Anterior cingulate cortex (tissue), 58 donors: ENCODE measurements at regions not wholly inside any gene's neighbourhood (a gene's known extent, or its start where the extent isn't known, plus 50 kb on each side); places are given as distances from the start of the nearest gene placed in this dataset.

ENCODE experiments used
- DNase-seq, 58 donors: peaks; one replicate each; lab custom pipeline; 2025; lab: John Stamatoyannopoulos, UW

DNA sequence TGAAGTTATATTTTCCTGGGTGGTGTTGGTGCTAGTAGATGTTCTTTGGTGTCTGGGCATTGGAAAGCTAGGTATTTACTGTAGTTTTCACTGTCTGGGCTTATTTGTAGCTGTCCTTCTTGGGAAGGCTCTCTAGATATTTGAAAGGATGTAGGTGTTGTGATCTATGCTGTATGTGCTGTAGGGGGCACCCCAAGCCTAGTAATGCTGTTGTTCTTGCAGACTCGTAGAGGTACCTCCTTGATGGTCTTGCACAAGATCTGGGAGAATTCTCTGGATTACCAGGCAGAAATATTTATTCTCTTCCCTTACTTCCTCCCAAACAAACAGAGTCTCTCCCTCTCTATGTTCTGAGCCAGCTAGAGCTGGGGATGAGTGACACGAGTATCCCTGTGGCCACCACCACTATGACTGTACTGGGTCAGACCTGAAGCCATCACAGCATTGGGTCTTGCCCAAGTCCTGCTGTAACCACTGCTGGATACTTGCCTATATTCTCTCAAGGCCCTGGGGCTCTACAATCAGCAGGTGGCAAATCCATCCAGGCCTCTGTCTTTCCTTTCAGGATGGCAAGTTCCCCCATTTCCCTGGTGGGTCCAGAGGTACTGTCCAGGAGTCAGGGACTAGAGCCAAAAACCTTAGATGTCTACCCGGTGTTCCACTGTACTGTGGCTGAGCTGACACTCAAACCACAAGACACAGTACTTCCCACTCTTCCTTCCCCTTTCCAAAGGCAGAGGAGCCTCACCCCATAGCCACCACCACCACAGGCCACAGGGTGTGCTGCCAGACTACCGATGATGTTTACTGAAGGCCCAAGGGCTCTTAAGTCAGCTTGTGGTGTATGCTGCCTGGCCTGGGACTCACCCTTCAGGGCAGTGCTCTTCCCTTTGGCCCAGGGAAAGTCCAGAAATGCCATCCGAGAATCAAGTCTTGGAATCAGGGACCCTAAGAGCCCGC lies 195.2 kb upstream of the DPPA4 start:
- peak in 18 of 58 donors; percentile 1 to 41 (median 13) for DNase-seq

DNA sequence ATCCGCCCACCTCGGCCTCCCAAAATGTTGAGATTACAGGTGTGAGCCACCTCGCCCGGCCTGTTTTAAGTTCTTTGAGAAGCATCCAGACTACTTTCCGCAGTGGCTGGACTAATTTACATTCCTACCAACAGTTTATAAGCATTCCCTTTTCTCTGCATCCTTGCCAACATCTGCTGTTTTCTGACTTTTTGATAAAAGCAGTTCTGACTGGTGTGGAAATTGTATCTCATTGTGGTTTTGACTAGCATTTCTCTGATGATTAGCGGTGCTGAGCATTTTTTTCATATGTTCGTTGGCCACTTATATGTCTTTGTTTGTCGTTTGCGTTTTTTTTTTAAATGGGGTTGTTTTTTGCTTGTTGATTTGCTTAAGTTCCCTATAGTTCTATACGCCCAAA lies 208.4 kb upstream of the DPPA4 start:
- peak in 1 of 58 donors; percentile 17 for DNase-seq

DNA sequence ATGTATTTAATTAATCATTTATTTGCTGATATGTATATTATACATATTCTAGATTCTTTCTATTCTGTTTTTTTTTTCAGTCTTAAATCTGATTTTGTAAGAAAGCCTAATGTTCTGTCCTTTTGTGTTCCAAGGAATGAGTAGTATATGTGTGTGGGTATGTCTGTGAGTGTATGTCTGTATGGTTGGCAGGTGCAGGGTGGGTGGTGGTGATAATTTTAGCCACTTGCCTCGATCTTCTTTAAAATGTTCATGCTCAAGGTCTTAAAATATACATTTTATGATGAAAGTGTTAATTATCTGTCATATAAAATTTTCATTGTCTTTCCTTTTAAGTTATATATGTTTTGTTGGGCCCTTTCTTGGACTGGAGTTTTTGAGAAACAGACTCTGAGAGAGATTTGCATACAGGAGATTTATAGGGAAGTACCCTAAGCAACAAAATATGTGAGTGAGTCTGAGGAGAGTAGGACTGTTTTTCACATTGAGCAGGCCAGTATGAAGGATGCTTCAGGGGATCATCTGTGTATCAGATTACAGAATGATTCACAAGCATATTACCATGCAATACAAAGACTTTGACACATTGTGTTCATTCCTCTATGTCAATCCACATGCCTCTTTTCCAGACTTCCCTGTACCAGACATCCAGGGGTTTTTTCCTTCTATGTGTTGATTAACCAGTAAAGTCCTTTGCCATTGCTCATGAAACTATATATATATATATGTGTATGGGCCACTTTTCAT lies 211.0 kb upstream of the DPPA4 start:
- peak in 11 of 58 donors; percentile 3 to 27 (median 10) for DNase-seq

DNA sequence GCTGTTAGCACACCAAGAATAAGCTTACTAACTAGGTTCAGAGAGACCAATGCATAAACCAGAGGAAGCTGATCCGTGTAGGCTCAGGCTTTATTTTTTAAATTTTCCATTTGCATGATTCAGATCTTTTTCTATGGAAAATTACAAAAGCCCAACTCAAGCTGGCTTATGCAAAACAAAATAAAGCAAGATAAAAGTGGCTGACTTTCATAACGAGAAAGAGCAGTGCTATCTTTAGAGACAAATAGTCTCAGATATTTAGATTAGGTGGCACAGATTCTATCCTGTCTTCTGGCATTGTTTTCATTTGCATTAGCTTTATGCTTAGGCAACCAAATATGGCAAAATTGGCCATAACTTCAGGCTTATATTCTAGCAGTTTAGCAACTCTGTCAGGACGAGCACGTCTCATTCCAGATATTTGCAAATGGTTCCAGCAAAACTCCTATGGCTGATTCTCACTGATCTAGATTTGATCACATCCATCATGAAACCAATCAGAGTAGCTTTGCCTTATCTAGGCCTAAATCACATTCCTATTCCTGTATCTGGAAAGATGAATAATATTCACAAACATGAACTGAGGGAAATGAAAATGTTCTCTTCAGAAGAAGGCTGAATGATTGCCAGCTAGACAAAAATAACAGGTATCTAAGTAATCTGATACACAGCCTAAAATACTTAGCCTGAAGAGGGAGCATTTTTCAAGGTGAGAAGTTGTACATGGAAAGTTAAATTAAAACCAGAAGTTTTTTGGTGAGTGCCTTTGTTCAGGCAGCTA lies 216.4 kb upstream of the DPPA4 start:
- DNase-seq: peak in 2 of 58 donors; percentile 15 to 44

DNA sequence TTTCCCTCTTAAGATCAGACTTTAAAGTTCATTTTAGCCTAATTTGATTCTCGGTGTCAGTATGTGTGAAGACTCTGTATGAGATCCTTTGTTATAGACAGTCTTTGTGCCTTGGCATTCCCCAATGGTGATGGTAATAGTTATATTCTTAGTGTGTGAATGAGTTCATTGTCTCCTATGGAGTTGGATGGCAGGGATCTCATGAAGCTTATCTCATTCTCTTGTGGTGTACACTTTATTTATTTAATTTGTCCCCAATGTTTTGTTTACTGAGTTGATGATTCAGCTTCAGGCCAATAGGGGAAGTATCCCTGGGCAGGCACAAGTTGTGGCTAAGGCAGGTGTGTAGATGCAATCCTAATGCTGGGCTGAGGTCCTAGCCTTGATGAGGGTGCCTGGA lies 222.0 kb upstream of the DPPA4 start:
- peak in 1 of 58 donors; percentile 49 for DNase-seq

DNA sequence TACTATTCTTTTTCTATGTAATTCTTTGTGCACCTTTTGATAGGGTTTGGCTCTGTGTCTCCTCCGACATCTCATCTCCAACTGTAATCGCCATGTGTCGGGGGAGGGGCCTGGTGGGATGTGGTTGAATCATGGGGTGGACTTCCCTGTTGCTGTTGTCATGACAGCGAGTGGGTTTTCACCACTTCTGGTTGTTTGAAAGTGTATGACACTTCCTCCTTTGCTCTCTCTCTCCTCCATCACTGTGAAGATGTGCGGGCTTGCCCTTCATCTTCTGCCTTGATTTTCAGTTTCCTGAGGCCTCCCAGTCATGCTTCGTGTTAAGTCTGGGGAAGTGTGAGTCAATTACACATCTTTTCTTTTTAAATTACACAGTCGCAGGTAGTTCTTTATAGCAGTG lies 225.8 kb upstream of the DPPA4 start:
- no peak for DNase-seq

DNA sequence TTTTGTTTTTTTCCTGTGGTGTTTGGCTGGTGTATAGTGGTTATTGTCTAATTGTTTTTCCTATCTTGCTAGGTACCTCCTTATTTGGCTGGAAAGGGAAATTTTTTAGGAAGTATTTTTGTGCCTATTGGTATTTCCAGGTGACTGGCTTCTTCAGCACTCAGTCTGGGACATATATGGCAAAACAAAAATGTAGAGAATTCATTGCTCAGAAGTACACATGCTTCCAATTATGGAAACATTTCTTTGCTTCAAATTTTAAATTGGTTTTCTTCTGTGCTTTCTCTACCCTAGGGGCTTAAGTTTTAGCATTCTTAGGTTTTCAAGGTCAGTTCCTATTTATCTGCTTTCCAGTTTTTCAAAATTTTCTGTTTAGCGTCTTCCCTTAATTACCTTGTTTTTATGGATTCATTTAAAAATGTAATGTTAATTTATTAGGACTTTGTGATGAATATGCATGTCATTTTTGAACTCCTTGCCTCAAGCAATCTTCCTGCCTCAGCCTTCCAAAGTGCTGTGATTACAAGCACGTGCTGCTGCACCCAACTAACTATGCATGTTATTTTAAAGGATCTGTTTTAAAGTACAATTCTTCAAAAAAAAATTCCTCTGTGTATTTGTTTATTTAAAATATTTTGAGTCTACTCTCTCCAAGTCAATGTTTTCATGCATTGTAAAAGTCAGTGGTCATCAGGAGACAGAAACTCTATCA lies 231.9 kb upstream of the DPPA4 start:
- DNase-seq: no peak

DNA sequence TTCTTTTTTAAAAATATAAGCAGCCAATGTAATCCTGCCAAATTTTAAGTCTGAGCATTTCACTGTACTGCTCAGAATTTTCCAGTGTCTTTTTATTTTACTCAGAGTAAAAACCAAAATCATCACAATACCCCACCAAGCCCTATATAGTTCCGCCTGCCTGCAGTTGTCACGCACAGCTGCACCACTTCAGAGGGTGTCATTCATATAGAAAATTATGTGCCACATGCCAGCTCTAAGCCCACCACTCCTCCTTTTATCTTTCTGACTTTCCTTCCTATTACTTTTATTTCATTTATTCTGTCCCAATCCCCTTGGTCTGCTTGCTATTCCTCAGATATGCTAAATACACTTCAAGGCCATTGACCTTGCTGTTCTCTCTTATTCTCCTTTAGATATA lies 233.1 kb upstream of the DPPA4 start:
- no peak for DNase-seq

DNA sequence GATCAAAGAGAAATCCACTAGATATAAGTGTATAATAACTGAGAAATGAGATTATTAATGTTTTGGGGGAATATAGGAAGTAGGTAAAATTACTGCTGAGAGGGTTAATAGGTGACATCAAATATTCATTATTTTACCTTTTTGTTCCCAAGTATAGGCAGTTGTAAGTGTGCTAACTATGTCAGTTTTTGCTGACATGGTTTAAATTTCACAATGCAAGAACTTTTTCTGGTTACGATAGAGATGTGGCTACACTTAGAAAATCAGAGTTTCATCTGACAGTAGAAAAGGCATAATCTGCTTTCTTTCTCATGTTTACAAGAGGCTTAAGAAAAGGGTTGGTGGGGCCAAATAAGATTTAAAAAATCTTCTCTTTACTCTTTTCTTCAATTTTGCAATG lies 235.0 kb upstream of the DPPA4 start:
- no peak for DNase-seq

DNA sequence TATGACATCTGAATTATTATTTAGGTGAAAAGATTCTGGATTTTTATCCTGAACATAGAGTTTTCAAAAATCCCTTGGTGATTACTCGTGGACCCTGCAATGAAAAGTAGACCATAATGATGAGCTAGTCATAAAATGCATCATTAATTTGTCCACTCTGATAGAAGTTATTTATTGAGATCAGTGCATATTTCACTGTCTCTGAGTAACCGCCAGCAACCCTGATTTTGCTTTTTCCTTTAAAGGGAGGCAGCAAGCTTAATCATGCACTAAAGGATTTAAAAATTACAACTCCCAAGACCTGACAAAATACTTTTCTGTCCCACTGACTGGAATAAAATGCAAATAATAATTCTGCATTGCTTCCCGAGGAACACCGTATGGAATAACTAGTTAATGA lies 259.6 kb upstream of the DPPA4 start:
- DNase-seq: no peak

DNA sequence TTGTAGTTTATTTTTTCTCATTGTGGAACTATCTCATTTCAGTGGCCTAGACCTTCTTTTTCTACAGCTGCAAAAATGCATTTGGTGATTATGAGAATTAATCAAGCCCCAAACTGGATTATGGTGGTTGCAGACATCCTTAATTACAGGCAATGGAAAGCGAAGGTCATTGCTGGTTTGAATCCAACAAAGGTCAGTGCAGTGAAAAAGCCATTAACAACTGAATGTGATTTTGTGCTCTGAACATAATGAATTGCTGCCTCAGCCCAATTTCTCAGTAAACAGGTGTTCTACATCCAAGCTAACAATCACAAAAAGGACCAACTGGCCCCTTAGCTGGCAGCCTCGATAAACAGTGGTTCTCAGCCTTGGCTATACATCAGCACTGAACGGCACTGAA lies 260.1 kb upstream of the DPPA4 start:
- no peak for DNase-seq

DNA sequence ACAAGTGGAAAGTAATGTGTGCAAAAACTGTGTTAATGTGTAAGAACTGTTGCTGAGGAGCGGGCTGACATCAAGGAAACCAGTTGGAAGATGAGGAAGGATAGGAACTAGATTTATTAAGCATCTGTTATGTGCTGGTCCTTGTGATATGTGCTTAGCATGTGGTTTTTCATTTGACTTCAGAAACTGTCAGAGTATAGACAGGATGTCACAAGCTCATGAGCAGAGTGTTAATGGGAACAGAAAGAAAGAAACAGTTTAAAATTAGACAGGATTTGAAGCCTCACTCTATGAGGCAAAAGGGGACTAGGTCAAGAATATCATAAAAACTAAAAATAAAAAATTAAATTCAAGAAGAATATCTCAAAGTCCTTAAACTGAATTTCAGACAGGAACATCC lies 270.6 kb upstream of the DPPA4 start:
- no peak for DNase-seq

DNA sequence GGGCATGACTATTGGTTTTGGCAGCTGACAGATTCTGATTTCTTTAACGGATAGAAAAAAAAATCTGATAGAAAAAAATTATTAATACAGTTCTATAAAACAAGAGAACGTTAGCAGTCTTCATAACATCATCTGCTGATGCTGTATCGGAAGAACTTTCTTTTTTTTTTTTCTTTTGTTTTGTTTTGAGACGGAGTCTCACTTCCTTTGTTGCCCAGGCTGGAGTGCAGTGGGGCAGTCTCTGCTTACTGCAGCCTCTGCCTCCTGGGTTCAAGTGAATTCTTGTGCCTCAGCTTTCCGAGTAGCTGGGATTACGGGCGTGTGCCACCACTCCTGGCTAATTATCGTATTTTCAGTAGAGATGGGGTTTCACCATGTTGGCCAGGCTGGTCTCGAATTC lies 271.2 kb upstream of the DPPA4 start:
- DNase-seq: no peak

DNA sequence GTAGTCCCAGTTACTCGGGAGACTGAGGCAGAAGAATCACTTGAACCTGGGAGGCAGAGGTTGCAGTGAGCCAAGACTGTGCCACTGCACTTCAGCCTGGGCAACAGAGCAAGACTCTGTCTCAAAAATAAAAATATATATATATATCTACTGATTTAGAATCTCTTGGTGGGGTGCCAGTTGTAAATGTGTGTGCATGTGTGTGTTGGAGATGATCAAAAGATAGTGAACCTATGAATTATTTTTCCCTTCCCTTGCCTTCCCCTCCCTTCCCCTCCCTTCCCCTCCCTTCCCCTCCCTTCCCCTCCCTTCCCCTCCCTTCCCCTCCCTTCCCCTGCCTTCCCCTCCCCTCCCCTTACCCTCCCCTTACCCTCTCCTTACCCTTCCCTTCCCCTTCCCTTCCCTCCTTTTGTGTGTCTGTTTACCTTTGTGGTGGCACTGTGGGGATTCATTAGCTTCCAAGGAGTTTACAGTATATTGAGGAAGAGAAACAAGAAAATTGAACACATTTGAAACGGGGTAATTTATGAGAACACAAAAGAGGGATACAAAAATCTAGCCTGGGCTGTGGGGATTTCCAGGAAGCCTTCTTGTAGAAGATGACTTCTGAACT lies 281.5 kb upstream of the DPPA4 start:
- DNase-seq: no peak

DNA sequence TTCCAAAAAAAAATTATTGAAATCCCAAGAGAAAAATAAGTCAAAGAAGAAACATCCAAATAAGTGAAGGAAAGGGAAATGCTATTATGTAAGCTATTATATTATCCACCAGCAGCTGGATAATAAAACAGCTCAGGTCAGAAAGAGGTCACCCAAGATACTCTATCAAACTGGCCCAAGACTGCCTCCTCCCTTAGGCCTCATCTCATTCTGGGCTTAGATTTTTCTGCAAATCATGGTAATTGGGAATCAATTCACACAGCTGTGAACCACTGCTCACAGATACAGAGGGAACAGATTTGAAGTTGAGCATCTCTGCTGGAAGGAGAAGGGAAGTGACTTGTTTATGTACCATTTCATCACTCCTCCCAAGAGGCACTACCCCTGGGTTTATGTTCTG lies 294.6 kb upstream of the DPPA4 start:
- no peak for DNase-seq

DNA sequence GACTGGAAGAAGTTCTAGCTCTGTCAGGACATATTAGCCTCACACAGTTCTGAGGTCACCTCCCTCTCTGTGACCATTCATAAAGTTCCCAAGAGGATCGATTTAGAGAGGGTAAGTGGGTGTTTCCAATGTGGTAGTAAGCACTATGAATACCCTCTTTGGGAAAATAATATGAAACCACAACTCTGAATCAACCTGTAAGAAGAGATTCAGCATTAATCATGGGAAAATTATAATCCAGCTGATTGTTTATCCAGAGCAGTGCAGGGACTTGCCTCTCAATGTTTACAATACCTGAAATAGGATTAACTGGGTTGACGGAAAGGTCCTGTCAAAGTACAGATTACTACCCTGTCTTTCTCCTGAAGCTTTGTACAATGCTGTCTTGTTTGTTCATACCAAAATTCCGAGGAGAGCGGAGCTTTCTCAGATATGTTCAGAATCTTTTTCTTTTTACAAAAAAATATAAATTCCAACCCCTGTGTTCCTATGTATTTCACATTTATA lies 302.9 kb upstream of the DPPA4 start:
- no peak for DNase-seq

DNA sequence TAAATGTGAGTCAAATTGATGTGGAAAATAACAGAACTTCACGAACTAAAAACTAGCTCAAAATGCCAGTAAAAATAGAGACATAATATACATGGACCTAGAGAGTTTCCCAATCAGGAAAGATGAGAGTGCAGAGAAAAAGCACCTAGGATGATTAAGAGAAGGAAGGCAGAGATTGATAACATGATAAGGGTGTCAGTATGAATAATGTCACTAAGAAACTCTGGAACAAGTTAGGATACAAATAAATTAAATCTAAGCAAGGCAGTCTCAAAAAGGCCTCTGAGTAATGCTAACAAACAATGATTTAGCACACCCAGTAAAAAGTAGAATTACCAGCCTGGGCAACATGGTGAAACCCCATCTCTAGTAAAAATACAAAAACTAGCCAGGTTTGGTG lies 304.7 kb upstream of the DPPA4 start:
- no peak for DNase-seq

DNA sequence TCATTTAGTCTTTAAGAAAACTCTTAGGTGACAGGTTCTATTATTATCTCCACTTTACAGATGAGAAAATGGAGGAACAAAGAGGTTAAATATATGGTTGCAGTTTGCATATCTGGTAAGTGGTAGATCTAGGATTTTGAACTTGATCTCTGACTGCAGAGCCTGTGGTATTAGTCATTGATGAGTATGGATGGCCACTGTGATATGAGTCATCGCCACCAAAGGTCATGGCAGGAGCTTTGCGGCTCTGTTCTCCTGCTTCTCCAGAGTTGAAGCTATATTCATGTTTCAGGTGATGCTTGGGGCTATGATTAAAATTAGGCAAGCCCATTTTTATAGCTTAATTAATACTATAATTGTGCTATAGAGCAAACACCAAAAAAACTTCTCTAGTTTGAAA lies 306.2 kb upstream of the DPPA4 start:
- no peak for DNase-seq

DNA sequence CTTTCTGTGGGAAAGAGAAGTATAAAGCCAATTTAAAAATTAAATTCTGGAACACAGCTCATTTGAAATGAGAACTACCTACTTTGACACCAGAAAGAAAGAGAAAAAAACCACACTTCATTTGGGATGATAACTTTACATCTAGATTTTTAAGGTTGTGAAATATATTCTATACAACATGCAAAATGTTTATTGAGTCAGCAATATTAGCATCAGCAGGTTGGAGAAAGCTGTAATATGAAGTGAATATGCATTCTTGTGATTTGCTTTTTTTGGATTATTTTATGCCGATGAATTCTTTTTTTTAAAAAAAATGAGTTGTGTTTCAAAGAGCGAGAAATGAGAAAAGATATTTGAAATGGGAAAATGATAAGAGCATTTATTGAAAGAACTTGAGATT lies 307.0 kb upstream of the DPPA4 start:
- DNase-seq: no peak

DNA sequence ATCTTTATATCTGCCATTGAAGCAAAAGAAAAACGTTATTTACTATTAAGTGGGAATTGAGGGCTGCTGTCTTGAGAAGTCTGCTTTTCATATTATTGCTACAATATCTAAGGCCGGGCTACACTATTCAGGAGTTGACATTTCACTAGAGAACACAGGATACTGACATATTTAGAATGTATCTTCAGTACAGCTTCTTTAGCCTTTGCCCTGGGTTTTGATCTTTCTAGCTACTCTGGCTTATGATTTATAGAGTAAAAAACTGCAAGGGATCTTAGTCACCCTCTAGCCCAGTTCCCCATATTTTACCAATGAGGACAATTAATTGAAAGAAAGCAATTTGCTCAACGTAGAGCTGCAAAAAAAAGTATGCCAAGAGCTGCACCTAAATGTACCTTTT lies 307.4 kb upstream of the DPPA4 start:
- DNase-seq: no peak
